ENCODE measurements at regions not wholly inside any gene's neighbourhood (a gene's known extent, or its start where the extent isn't known, plus 50 kb on each side); places are given as distances from the start of the nearest gene placed in this dataset.

GRCh38 chr19:5261156-5261890 lies 79.3 kb downstream of the PTPRS start:
- H3K27me3 ChIP-seq (ENCODE audit: control insufficient read depth, insufficient read depth, low read length) = no peaks in the 10 kb centered on the region
- peaks cover 16% of the 10 kb centered on the region for H3K9me3 ChIP-seq (ENCODE audit: control insufficient read depth, insufficient read depth, low read length)
- ChIA-PET CTCF (no interaction called here), POLR2A (no interaction called here)
- H3K4me3 ChIP-seq (ENCODE audit: low read depth, low read length) = no peak overlapping the region
- H3K27ac ChIP-seq (ENCODE audit: low read depth, low read length) = no peak overlapping the region
- TF ChIP-seq CTCF (IDR thresholded peaks at IDR 0.05; ENCODE audit: low read depth, low read length) = no peak
- DNase-seq (ENCODE audit: low read depth, low spot score) = no peak

GRCh38 chr19:5260381-5260967 lies 80.1 kb downstream of the PTPRS start:
- no peak for DNase-seq (ENCODE audit: low read depth, low spot score)
- ChIA-PET CTCF (no interaction called here), POLR2A (no interaction called here)
- no peak overlapping the region for H3K4me3 ChIP-seq (ENCODE audit: low read depth, low read length)
- TF ChIP-seq CTCF (IDR thresholded peaks at IDR 0.05; ENCODE audit: low read depth, low read length) = no peak
- no peak overlapping the region for H3K27ac ChIP-seq (ENCODE audit: low read depth, low read length)
- peaks cover 22% of the 10 kb centered on the region for H3K9me3 ChIP-seq (ENCODE audit: control insufficient read depth, insufficient read depth, low read length)
- H3K27me3 ChIP-seq (ENCODE audit: control insufficient read depth, insufficient read depth, low read length) = no peaks in the 10 kb centered on the region

GRCh38 chr19:5259750-5260149 lies 80.9 kb downstream of the PTPRS start:
- ChIA-PET CTCF (no interaction called here), POLR2A (no interaction called here)
- TF ChIP-seq CTCF (IDR thresholded peaks at IDR 0.05; ENCODE audit: low read depth, low read length) = no peak
- no peaks in the 10 kb centered on the region for H3K27me3 ChIP-seq (ENCODE audit: control insufficient read depth, insufficient read depth, low read length)
- no peak overlapping the region for H3K4me3 ChIP-seq (ENCODE audit: low read depth, low read length)
- H3K27ac ChIP-seq (ENCODE audit: low read depth, low read length) = no peak overlapping the region
- H3K9me3 ChIP-seq (ENCODE audit: control insufficient read depth, insufficient read depth, low read length) = peaks cover 30% of the 10 kb centered on the region
- no peak for DNase-seq (ENCODE audit: low read depth, low spot score)

- DNase-seq (ENCODE audit: low read depth, low spot score) = no peak
Measured at GRCh38 chr19:5257155-5258045, 83.2 kb downstream of the PTPRS start.

More at GRCh38 chr19:5257155-5258045, 83.2 kb downstream of the PTPRS start:
- no peak overlapping the region for H3K4me3 ChIP-seq (ENCODE audit: low read depth, low read length)
- ChIA-PET CTCF (interaction anchor here (0.6 kb wide), 1 partner anchor 198 kb away, joined by 3 read pairs; no protein-coding TSS in a partner anchor), POLR2A (no interaction called here)
- TF ChIP-seq CTCF (IDR thresholded peaks at IDR 0.05; ENCODE audit: low read depth, low read length) = no peak
- no peaks in the 10 kb centered on the region for H3K27me3 ChIP-seq (ENCODE audit: control insufficient read depth, insufficient read depth, low read length)
- H3K9me3 ChIP-seq (ENCODE audit: control insufficient read depth, insufficient read depth, low read length) = peaks cover 34% of the 10 kb centered on the region
- no peak overlapping the region for H3K27ac ChIP-seq (ENCODE audit: low read depth, low read length)
